Thoracic aorta (tissue), 2 donors: ENCODE measurements at regions not wholly inside any gene's neighbourhood (a gene's known extent, or its start where the extent isn't known, plus 50 kb on each side); places are given as distances from the start of the nearest gene placed in this dataset.

Experiments used
- ATAC-seq: fragments of 150-250 bp; one replicate; pipeline ENCODE4 v1.8.0; 2017; ENCODE audit warnings: low read depth; ENCODE audit not compliant: insufficient number of reproducible peaks, low FRiP score
- DNase-seq: peaks from one replicate; pipeline ENCODE4 v3.0.0-alpha.2; 2020; ENCODE audit warnings: low spot score
- H3K27ac ChIP-seq, 2 donors: fragments of 200-600 bp; sonication (generic); 1 replicate in 1 of 2; 2 replicates in 1 of 2; pipeline ENCODE4 v1.5.1; 2016; ENCODE audit warnings: mild to moderate bottlenecking in 2 of 2, moderate library complexity in 2 of 2
- H3K27me3 ChIP-seq: fragments of 200-600 bp; sonication (generic); replicated peaks from 2 replicates; pipeline ENCODE4 v1.6.0; 2016; ENCODE audit warnings: mild to moderate bottlenecking; ENCODE audit not compliant: insufficient read depth
- H3K36me3 ChIP-seq: fragments of 200-600 bp; sonication (generic); one replicate; pipeline ENCODE4 v1.5.1; 2016
- H3K4me1 ChIP-seq, 2 donors: fragments of 200-600 bp; sonication (generic); 1 replicate in 1 of 2; 2 replicates in 1 of 2; pipeline versions ENCODE4 v1.5.1 to v1.6.0; 2016; ENCODE audit warnings: low read depth in 2 of 2, mild to moderate bottlenecking in 1 of 2; ENCODE audit not compliant: control insufficient read depth in 1 of 2
- H3K4me3 ChIP-seq: fragments of 200-600 bp; sonication (generic); 2 replicates; pipeline ENCODE4 v1.5.1; 2016; ENCODE audit warnings: mild to moderate bottlenecking
- H3K9me3 ChIP-seq: fragments of 200-600 bp; sonication (generic); 2 replicates; pipeline ENCODE4 v1.5.1; 2016
- TF ChIP-seq, protein P1 (sequence below): fragments of 200-600 bp; sonication (generic); IDR thresholded peaks from one replicate; pipeline ENCODE4 v1.5.1; 2019; ENCODE audit warnings: antibody characterized with exemption

DNA sequence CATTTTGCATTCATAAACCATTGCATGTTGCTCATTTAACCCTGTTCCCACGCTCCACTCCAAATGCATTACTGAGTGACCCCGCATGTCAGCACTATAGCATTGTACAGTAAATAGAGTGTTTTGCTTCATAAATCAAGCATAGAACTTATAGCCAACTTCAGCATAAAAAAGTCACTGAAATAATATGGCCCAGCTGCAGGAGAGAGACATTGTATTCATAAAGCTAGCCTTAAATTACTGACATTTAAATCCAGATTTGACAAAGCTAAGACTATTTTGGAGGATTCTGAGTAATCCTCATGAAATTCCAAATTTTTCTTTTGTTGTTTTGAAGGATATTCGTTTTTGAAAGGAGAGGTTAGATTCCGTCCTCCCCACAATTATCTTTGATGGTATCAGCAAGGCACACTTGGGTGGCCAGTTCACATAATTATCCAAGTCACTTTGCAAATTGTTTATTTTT lies 320.9 kb upstream of the TCF4 start:
- Histone ChIP-seq H3K4me3 (no peak overlapping the region), H3K27me3 (no peaks in the 10 kb centered on the region), H3K27ac (no peak overlapping the region), H3K4me1 (peaks cover 0 to 16% of the 10 kb centered on the region in 2 donors), H3K36me3 (no peaks in the 10 kb centered on the region), H3K9me3 (no peaks in the 10 kb centered on the region)
- DNase-seq (no peak), ATAC-seq (no peak)
- TF ChIP-seq, protein P1, sequence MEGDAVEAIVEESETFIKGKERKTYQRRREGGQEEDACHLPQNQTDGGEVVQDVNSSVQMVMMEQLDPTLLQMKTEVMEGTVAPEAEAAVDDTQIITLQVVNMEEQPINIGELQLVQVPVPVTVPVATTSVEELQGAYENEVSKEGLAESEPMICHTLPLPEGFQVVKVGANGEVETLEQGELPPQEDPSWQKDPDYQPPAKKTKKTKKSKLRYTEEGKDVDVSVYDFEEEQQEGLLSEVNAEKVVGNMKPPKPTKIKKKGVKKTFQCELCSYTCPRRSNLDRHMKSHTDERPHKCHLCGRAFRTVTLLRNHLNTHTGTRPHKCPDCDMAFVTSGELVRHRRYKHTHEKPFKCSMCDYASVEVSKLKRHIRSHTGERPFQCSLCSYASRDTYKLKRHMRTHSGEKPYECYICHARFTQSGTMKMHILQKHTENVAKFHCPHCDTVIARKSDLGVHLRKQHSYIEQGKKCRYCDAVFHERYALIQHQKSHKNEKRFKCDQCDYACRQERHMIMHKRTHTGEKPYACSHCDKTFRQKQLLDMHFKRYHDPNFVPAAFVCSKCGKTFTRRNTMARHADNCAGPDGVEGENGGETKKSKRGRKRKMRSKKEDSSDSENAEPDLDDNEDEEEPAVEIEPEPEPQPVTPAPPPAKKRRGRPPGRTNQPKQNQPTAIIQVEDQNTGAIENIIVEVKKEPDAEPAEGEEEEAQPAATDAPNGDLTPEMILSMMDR, result no peak

- H3K4me3 ChIP-seq, result peak overlapping the region; percentile 34
- H3K36me3 ChIP-seq, result no peaks in the 10 kb centered on the region
- no peak overlapping the region for H3K27ac ChIP-seq
- peaks cover 0 to 16% of the 10 kb centered on the region in 2 donors for H3K4me1 ChIP-seq
- H3K9me3 ChIP-seq, result no peaks in the 10 kb centered on the region
- H3K27me3 ChIP-seq, result no peaks in the 10 kb centered on the region
- ATAC-seq (no peak), DNase-seq (no peak)
- TF ChIP-seq, protein P1, result no peak
Observed at GRCh38 chr18:55907453-55908175, 319.6 kb upstream of the TCF4 start.

- TF ChIP-seq, protein P1, result no peak
- no peak overlapping the region for H3K4me3 ChIP-seq
- H3K36me3 ChIP-seq, result no peaks in the 10 kb centered on the region
- H3K27me3 ChIP-seq, result no peaks in the 10 kb centered on the region
- no peak for ATAC-seq
- H3K4me1 ChIP-seq, result peaks cover 0 to 16% of the 10 kb centered on the region in 2 donors
- no peaks in the 10 kb centered on the region for H3K9me3 ChIP-seq
- no peak for DNase-seq
- H3K27ac ChIP-seq, result no peak overlapping the region
Observed at GRCh38 chr18:55906536-55906935, 318.5 kb upstream of the TCF4 start.

- H3K4me1 ChIP-seq, result peaks cover 0 to 10% of the 10 kb centered on the region in 2 donors
- TF ChIP-seq, protein P1, result no peak
- H3K27ac ChIP-seq, result no peak overlapping the region
- no peaks in the 10 kb centered on the region for H3K9me3 ChIP-seq
- no peaks in the 10 kb centered on the region for H3K36me3 ChIP-seq
- no peaks in the 10 kb centered on the region for H3K27me3 ChIP-seq
- no peak for DNase-seq
- H3K4me3 ChIP-seq, result no peak overlapping the region
- no peak for ATAC-seq
Observed at GRCh38 chr18:55903911-55904310, 315.9 kb upstream of the TCF4 start.

GRCh38 chr18:55900380-55900779 lies 312.4 kb upstream of the TCF4 start:
- no peak overlapping the region for H3K27ac ChIP-seq
- no peak overlapping the region for H3K4me3 ChIP-seq
- no peaks in the 10 kb centered on the region for H3K9me3 ChIP-seq
- no peak for ATAC-seq
- no peak for DNase-seq
- no peaks in the 10 kb centered on the region for H3K4me1 ChIP-seq
- H3K27me3 ChIP-seq, result no peaks in the 10 kb centered on the region
- no peaks in the 10 kb centered on the region for H3K36me3 ChIP-seq
- TF ChIP-seq, protein P1, result no peak
